ENCODE measurements at regions not wholly inside any gene's neighbourhood (a gene's known extent, or its start where the extent isn't known, plus 50 kb on each side); places are given as distances from the start of the nearest gene placed in this dataset.

DNA sequence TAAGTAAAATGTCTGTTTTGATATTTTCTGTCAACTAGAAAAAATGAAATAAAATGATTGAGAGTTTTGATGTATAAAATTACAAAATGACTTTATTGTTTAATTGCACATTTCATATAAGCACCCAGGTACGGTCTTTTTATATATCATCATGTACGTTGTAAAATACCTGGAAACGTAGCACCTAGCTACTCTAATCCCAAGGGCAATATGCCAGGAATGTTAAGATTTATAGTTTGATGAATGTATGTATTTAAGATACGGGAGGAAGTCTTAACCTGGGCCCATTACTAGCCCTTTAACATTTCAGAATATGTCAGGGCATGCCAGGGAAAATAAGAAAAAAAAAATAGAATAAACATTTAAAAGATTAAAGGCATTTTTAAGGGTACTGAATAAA, 490.9 kb upstream of the NRSN1 start:
- no peak overlapping the region for H2BK15ac ChIP-seq (ENCODE audit: low read depth, low read length)
- in situ Hi-C loops (cut with MboI; ENCODE audit: low sequenced_read_pairs), result no loop called here
- no peak overlapping the region for H3K23ac ChIP-seq (ENCODE audit: low read depth, low read length)
- dilution Hi-C loops (cut with HindIII; ENCODE audit: low sequenced_read_pairs, unreplicated experiment), result no loop called here
- no peak overlapping the region for H2AK5ac ChIP-seq (ENCODE audit: low read depth, low read length)
- no peak overlapping the region for H3K4me3 ChIP-seq (ENCODE audit: insufficient read depth, low read depth, low read length)
- intact Hi-C loops (cut with micrococcal nuclease), result no loop called here
- no peak overlapping the region for H3K27ac ChIP-seq (ENCODE audit: insufficient read depth, low read length)
- no peak overlapping the region for H3K56ac ChIP-seq (ENCODE audit: extremely low read depth, insufficient read depth, low read length)
- no peak overlapping the region for H4K91ac ChIP-seq (ENCODE audit: insufficient read depth, low read depth, low read length)
- no TSS peak for BruUV-seq (replicated peaks)
- no peak overlapping the region for H4K5ac ChIP-seq (ENCODE audit: low read depth, low read length)
- TF ChIP-seq, protein P1, sequence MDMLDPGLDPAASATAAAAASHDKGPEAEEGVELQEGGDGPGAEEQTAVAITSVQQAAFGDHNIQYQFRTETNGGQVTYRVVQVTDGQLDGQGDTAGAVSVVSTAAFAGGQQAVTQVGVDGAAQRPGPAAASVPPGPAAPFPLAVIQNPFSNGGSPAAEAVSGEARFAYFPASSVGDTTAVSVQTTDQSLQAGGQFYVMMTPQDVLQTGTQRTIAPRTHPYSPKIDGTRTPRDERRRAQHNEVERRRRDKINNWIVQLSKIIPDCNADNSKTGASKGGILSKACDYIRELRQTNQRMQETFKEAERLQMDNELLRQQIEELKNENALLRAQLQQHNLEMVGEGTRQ (IDR thresholded peaks at IDR 0.05; ENCODE audit: low read depth, low read length), result no peak
- TF ChIP-seq ELK1 (IDR thresholded peaks at IDR 0.05; ENCODE audit: borderline replicate concordance, low read depth, low read length) (no peak), CEBPB (IDR thresholded peaks at IDR 0.05; ENCODE audit: low read depth, low read length) (no peak), MAFK (IDR thresholded peaks at IDR 0.05; ENCODE audit: low read depth, low read length) (no peak), CHD1 (IDR thresholded peaks at IDR 0.05; ENCODE audit: low read depth, low read length) (no peak), RCOR1 (IDR thresholded peaks at IDR 0.05; ENCODE audit: insufficient replicate concordance, low read length) (no peak), SMC3 (IDR thresholded peaks at IDR 0.05; ENCODE audit: low read depth, low read length) (no peak)
- H3K4me1 ChIP-seq (ENCODE audit: control insufficient read depth, insufficient read depth, low read length), result no peaks in the 10 kb centered on the region
- DNase-seq (no peak), ATAC-seq (ENCODE audit: low read depth) (no peak)
- no peaks in the 10 kb centered on the region for H3K36me3 ChIP-seq (ENCODE audit: control insufficient read depth, insufficient read depth, low read length)
- no peaks in the 10 kb centered on the region for H3K9me3 ChIP-seq (ENCODE audit: control insufficient read depth, insufficient read depth, low read length)
- no peak overlapping the region for H3K18ac ChIP-seq (ENCODE audit: low read depth, low read length)
- no peaks in the 10 kb centered on the region for H3K27me3 ChIP-seq (ENCODE audit: control insufficient read depth, insufficient read depth, low read length)
- POLR2A ChIA-PET (ENCODE audit: unreplicated experiment), result no interaction called here
- H3K79me1 ChIP-seq (ENCODE audit: low read depth in 1 of 2, low read length in 2 of 2), result no peaks in the 10 kb centered on the region
- no peak overlapping the region for H3K4ac ChIP-seq (ENCODE audit: low read depth, low read length)
- WGBS, 2 experiments (ENCODE audit: extremely low coverage in 2 of 2, insufficient read length in 1 of 2), result no CpG with 5 or more reads among the region's 4 CpGs
- no peak overlapping the region for H2BK20ac ChIP-seq (ENCODE audit: low read depth, low read length)
- H2BK120ac ChIP-seq (ENCODE audit: low read depth, low read length), result no peak overlapping the region
- CTCF ChIA-PET, result no interaction called here
- H2AK9ac ChIP-seq (replicated peaks; ENCODE audit: low read depth, low read length, poor library complexity), result no peak overlapping the region
- H3K4me2 ChIP-seq (ENCODE audit: low read depth, low read length), result no peak overlapping the region
- H4K20me1 ChIP-seq (ENCODE audit: insufficient read depth, low read length), result no peaks in the 10 kb centered on the region
- H2BK5ac ChIP-seq (ENCODE audit: low read depth, low read length, poor library complexity, severe bottlenecking), result no peak overlapping the region
- H2AFZ ChIP-seq (replicated peaks; ENCODE audit: low read length, poor library complexity), result no peak overlapping the region
- no peak overlapping the region for H3K9ac ChIP-seq (ENCODE audit: low read depth, low read length)
- no peaks in the 10 kb centered on the region for H3K9me1 ChIP-seq (ENCODE audit: insufficient read depth, low read length)
- no peak overlapping the region for H3K14ac ChIP-seq (replicated peaks; ENCODE audit: low read depth, low read length)
- no peak overlapping the region for H4K8ac ChIP-seq (ENCODE audit: low read depth in 2 of 2, low read length in 2 of 2)
